Dermis blood vessel endothelial cell (primary cell): ENCODE measurements at regions not wholly inside any gene's neighbourhood (a gene's known extent, or its start where the extent isn't known, plus 50 kb on each side); places are given as distances from the start of the nearest gene placed in this dataset.

Experiments used
- DNase-seq: peaks from one replicate; pipeline ENCODE4 v3.0.0; 2010

DNA sequence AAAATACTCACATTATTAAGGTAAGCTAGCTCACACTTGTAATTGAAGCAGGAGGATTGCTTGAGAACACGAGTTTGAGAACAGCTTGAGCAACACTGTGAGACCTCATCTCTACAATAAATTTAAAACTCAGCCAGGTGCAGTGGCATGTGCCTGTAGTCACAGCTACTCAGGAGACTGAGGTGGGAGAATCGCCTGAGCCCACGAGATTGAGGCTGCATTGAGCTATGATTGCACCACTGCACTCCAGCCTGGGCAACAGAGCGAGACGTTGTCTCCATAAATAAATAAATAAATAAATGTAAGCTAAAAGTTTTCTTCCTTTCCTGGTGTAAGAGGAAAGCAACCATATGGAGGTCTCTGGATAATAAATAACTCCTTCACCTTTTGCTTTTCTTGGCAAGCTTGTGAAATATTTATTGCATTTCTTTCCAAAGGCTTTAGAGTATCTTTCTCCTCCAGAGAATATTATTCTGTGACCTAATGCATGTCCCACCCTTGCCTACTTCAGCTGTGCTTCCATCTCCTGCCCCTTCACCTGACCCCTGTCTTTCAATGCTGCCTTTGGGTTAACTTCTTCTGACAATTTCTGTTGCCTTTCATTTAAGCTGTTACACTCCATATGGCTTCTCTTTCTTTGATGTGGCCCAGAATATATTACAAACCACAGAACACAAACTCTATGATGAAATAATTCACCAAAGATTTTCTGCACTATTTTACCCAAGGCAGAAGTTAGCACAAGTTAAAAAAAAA, 280.7 kb upstream of the RND3 start:
- DNase-seq, result no peak

DNA sequence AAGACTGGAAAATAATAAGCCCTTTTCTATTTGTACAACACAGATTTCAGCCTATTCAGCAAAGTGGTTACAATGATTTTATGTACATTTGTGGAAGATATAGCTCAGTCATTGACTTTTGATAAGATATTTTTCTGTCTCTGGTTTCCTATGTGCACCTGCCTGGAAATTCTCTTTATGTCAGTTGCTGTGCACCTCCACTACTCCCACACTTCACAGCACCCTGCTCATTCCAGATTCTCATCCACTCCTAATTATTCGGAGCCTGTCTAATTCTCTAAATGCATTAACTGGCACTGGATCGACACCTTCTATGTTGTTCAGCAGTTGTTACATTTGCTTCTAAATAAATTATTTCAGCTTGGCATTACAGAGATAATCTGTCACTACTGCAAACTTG, 275.1 kb upstream of the RND3 start:
- DNase-seq, result no peak

DNA sequence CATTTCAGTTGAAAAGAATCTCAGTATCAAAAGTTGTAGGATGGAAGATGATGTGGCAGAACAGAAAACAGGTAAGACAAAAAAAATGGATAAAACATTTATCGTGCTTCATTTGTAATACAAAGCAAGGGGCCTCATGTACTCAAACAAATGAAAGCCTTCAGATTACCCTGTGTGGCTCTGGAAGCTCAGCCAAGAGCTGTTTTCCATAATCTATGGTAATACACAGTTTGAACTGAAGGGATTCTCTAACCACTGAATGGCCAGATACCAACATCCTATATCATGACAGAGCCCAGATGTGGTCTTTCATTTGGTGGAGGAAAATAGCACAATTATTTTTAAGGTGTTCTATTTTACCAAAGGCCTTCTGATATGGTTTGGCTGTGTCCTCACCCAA, 272.1 kb upstream of the RND3 start:
- DNase-seq, result no peak

DNA sequence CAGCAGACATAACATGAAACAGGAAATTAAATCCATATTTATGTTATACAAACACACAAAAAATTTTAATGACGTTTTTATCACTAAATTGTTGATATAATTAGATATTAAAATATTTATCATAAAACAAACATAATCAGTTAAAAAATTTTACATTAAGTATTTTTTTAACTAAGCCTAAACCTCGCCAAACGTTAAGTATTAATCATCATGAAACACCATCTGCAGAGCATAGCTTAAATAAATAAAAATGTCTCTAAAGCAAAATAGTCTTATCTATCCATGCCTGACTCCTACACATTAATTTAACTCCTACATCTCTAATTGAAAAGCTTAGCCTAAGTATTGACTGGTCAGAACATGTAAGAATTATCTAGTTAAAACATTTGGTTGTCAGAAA, 271.6 kb upstream of the RND3 start:
- DNase-seq, result no peak

DNA sequence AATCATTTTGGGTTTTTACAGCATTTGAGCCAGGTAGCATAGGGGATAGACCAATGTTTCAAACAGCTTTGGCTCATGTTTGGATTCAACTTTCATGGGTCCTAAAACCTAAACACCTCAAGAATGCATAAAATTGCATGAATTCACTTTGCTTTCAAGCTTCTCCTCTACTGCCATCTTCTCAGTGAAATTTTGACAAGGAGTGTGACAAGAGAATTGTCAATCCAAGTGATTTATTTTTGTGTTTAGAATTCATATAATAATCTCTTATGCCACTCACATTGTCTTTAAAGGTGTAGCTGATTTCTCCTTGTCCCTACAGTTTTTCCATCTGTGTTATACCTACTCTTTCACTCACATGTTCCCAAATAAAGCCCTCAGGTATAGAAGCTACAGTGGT, 264.8 kb upstream of the RND3 start:
- no peak for DNase-seq

DNA sequence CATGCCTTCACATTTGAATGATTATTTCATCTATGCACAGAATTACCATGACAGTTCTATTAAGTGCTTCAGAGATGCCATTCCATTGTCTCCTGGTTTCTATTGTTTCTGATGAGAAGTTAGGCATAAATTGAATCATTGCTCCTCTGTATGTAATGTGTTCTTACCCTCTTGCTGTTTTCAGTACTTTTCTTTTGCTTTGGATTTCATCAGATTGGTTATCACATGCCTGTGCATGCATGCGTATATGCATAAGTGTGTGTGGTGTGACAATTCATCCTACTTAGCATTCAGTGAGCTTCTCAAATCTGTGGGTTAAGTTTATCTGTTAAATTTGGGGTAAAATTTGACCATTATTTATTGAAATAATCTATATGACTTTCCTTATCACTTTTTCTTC, 263.3 kb upstream of the RND3 start:
- no peak for DNase-seq

- DNase-seq, result no peak
These were observed 254.6 kb upstream of the RND3 start for GRCh38 chr2:150742094-150742493.

GRCh38 chr2:150735894-150736498, 248.5 kb upstream of the RND3 start:
- no peak for DNase-seq

- no peak for DNase-seq
These were observed 245.7 kb upstream of the RND3 start for GRCh38 chr2:150733051-150733618.

DNA sequence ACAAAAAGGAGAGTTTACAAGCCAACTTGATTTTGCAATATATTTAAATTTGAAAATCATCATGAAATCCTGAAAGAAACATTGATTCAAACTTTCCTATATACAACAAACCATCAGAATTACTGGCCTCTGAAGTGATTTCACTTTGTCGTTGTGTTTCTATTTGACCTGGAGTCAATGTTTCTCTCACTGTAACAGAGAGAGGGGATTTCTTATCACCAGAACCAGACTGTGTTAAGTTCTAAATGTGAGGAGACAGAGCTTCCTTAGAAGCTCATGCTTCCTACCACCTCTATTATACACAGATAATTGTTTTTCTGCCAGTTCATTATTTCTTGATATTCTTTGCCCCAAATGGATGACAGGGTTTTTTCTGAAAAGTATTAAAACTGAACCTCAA, 245.0 kb upstream of the RND3 start:
- no peak for DNase-seq

- DNase-seq, result no peak
These were observed 244.6 kb upstream of the RND3 start for GRCh38 chr2:150732064-150732463.

GRCh38 chr2:150729495-150729955, 242.1 kb upstream of the RND3 start:
- DNase-seq, result no peak

- no peak for DNase-seq
These were observed 230.8 kb upstream of the RND3 start for GRCh38 chr2:150718280-150718679.

- DNase-seq, result no peak
These were observed 228.7 kb upstream of the RND3 start for GRCh38 chr2:150716186-150716585.

DNA sequence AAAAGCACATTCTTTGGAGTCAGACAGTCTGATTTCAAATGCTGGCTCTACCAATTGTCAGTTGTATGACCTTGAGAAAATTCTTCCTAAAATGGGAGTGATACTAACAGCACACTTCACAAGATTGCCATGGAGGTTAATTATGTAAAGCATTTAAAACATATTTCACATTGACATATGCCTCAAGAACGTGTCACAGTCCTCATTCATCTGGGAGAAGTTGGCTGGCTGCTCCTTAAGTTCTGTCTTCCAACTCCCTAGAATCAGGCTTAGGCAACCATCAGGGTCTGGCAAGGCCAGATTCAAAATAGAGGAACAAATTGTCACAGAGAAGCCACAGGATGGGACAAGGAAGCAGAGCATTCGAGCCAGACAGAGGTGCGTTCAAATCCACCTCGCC, 228.0 kb upstream of the RND3 start:
- no peak for DNase-seq

GRCh38 chr2:150710916-150711315, 223.4 kb upstream of the RND3 start:
- DNase-seq, result no peak

- no peak for DNase-seq
These were observed 222.6 kb upstream of the RND3 start for GRCh38 chr2:150710041-150710440.

- DNase-seq, result no peak
These were observed 219.1 kb upstream of the RND3 start for GRCh38 chr2:150706561-150706960.

DNA sequence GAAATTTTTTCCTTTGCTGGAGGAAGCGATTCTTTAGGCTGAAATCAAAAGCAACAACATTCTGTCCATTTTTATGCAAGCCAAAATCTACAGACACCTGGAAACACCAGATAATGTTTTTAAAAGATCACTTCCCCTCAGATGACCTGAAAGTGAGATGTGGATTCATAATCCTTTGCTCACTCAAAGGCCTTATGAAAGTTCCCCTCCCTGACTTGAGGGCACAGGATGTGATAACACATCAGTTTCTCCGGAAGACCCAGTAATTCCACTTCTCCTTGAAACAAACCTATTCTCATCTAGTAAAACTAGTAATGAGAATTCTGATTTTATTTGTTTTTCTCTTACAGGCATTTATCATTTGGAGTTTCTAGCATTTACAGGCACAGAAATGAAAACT, 218.3 kb upstream of the RND3 start:
- DNase-seq, result no peak

DNA sequence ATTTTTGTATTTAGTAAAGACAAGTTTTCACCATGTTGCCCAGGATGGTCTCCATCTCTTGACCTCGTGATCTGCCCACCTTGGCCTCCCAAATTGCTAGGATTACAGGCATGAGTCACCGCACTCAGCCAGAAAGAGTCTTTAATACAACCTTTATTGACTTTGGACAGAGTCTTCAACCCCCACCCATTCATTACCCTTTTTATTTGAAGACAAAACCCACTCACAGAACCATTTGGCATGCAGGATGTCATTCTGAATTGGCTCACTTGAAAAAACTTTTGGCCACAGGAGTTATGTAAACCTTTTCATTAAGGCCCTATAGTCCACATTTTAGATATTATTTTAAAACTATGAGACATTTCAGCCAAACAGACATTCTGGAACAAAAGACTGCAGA, 217.9 kb upstream of the RND3 start:
- no peak for DNase-seq

GRCh38 chr2:150702791-150703190, 215.3 kb upstream of the RND3 start:
- no peak for DNase-seq

DNA sequence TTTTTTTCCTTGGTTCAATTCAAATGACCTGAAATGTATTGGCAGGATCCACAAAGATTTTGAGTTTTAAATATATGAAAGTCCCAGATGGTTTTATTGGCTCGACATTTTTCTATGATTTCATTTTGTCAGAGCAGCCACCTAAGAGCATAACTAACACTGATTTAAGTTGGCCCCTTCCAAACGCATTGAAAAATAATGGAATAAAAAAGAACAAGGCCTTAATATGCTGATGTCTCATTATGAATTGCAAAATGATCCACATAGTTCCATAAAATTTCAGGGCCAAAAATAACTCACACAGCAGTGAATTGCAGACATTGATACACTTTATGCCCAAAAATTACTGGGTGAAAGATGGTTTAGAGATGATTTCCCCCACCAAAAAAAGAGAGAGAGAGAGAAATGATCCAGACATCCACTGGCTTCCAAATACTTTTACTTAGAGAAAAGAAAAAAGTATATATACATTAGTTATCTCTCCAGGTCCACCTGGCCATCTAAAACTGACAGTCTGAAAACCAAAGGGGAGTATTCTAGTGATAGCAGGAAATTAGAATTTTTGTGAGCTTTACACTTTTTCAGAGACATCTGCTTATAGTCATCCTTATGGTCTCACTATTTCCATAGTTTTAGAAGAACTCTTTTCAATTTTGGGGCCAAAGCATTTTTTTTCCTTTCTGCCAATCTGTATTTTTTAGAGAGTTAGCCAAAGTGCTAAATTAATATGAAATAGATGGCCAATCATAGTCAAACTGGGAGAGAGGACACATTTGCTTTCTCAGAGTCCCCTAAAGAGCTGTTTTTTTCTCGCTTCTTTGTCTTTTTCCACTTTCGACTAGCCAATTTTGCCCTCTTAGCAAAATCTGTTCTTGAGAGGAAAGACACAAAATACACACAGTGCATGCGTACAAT, 213.5 kb upstream of the RND3 start:
- no peak for DNase-seq

GRCh38 chr2:150699218-150699617, 211.8 kb upstream of the RND3 start:
- DNase-seq, result no peak
